B cell (primary cell): ENCODE measurements at regions not wholly inside any gene's neighbourhood (a gene's known extent, or its start where the extent isn't known, plus 50 kb on each side); places are given as distances from the start of the nearest gene placed in this dataset.

ENCODE experiments used
- ATAC-seq: fragments of 200-7000 bp; cut with Tn5 transposase; one replicate; pipeline ENCODE4 v1.10.0; 2021; ENCODE audit warnings: low read depth, mild to moderate bottlenecking, moderate number of reproducible peaks, moderate library complexity
- CTCF ChIA-PET: fragments of 350-600 bp; sonication (Branson Sonifier 250); formaldehyde crosslinking; loops from one replicate; lab custom pipeline; 2021; ENCODE audit warnings: antibody characterized with exemption, inconsistent platforms; lab: Charles Lee
- POLR2A ChIA-PET: fragments of 350-600 bp; sonication (Branson Sonifier 250); formaldehyde crosslinking; loops from one replicate; lab custom pipeline; 2021; ENCODE audit warnings: antibody characterized with exemption; lab: Charles Lee
- DNase-seq: peaks from one replicate; pipeline ENCODE4 v3.0.0; 2013
- H2AFZ ChIP-seq: 2 replicates; pipeline ENCODE4 v1.6.1; 2012; ENCODE audit warnings: mild to moderate bottlenecking, low read depth, low read length; ENCODE audit not compliant: insufficient read depth, poor library complexity, severe bottlenecking
- H3K27ac ChIP-seq, 2 donors: 1 replicate in 1 of 2; 2 replicates in 1 of 2; pipeline ENCODE4 v1.5.1; 2012 to 2013; ENCODE audit warnings: low read length in 2 of 2, mild to moderate bottlenecking in 2 of 2, moderate library complexity in 1 of 2
- H3K27me3 ChIP-seq, 4 experiments: fragments of 200-600 bp in 1 of 4; sonication (generic) in 1 of 4; replicated peaks in 1 of 4; 1 replicate in 2 of 4; 2 replicates in 2 of 4; pipeline versions ENCODE4 v1.6.1 to v1.7.0; 2013 to 2016; ENCODE audit warnings: low read length in 3 of 4, mild to moderate bottlenecking in 2 of 4, mixed read lengths in 1 of 4, moderate library complexity in 1 of 4; ENCODE audit not compliant: insufficient read depth in 4 of 4, control insufficient read depth in 3 of 4; ENCODE audit errors: control extremely low read depth in 1 of 4
- H3K36me3 ChIP-seq, 2 experiments: replicated peaks in 1 of 2; 1 replicate in 1 of 2; 2 replicates in 1 of 2; pipeline versions ENCODE4 v1.6.1 to v1.7.1; 2013; ENCODE audit warnings: low read length in 1 of 2; ENCODE audit not compliant: insufficient read depth in 2 of 2, control insufficient read depth in 1 of 2; ENCODE audit errors: control extremely low read depth in 1 of 2, extremely low read depth in 1 of 2
- H3K4me1 ChIP-seq, 2 donors: fragments of 200-600 bp in 1 of 2; sonication (generic) in 1 of 2; 1 replicate in 1 of 2; 2 replicates in 1 of 2; pipeline versions ENCODE4 v1.5.1 to v1.6.1; 2013 to 2017; ENCODE audit warnings: low read length in 2 of 2; ENCODE audit not compliant: control insufficient read depth in 2 of 2, insufficient read depth in 2 of 2
- H3K4me2 ChIP-seq: replicated peaks from 2 replicates; pipeline ENCODE3; 2012; ENCODE audit warnings: mild to moderate bottlenecking, low read depth, low read length; ENCODE audit not compliant: poor library complexity, severe bottlenecking
- H3K4me3 ChIP-seq, 5 experiments: fragments of 200-600 bp in 1 of 5; sonication (generic) in 1 of 5; 1 replicate in 3 of 5; 2 replicates in 2 of 5; pipeline versions ENCODE4 v1.5.1 to v1.7.0; 2011 to 2016; ENCODE audit warnings: low read length in 4 of 5, mild to moderate bottlenecking in 4 of 5, low read depth in 2 of 5, control low read depth in 1 of 5, moderate library complexity in 1 of 5; ENCODE audit not compliant: insufficient read depth in 1 of 5; ENCODE audit errors: control extremely low read depth in 1 of 5, extremely low read depth in 1 of 5
- H3K79me2 ChIP-seq: fragments of 200-600 bp; sonication (generic); one replicate; pipeline ENCODE4 v1.6.0; 2016; ENCODE audit warnings: low read length; ENCODE audit not compliant: control insufficient read depth, insufficient read depth
- H3K9ac ChIP-seq: fragments of 200-600 bp; sonication (generic); 2 replicates; pipeline ENCODE4 v1.6.1; 2017; ENCODE audit warnings: mild to moderate bottlenecking, low read length, moderate library complexity
- H3K9me3 ChIP-seq, 3 donors: one replicate each; pipeline versions ENCODE4 v1.6.1 to v1.7.1; 2013; ENCODE audit warnings: low read length in 2 of 3; ENCODE audit not compliant: control insufficient read depth in 2 of 3, insufficient read depth in 1 of 3; ENCODE audit errors: control extremely low read depth in 1 of 3
- H4K20me1 ChIP-seq: 2 replicates; pipeline ENCODE4 v1.6.0; 2012; ENCODE audit warnings: mild to moderate bottlenecking, low read length; ENCODE audit not compliant: insufficient read depth, control insufficient read depth, poor library complexity, severe bottlenecking
- H3K27ac Mint-ChIP-seq: one replicate; pipeline ENCODE4 v1.8.0; 2021; ENCODE audit warnings: mixed read lengths
- H3K27me3 Mint-ChIP-seq: one replicate; pipeline ENCODE4 v1.8.0; 2021; ENCODE audit warnings: mixed read lengths
- H3K4me1 Mint-ChIP-seq: one replicate; pipeline ENCODE4 v1.8.0; 2021; ENCODE audit warnings: mixed read lengths
- H3K4me3 Mint-ChIP-seq: one replicate; pipeline ENCODE4 v1.8.0; 2021; ENCODE audit warnings: mixed read lengths
- H3K9me3 Mint-ChIP-seq: one replicate; pipeline ENCODE4 v1.8.0; 2022; ENCODE audit warnings: mixed read lengths; ENCODE audit not compliant: insufficient read depth
- CTCF ChIP-seq: fragments of 200-600 bp; IDR thresholded peaks from one replicate; pipeline ENCODE4 v1.8.0; 2022; ENCODE audit warnings: antibody characterized with exemption, mild to moderate bottlenecking
- EZH2 ChIP-seq: IDR thresholded peaks from 2 replicates; pipeline ENCODE4 v1.6.1; 2012; ENCODE audit warnings: borderline replicate concordance, low read depth, mild to moderate bottlenecking, moderate library complexity, low read length; ENCODE audit not compliant: insufficient read depth, poor library complexity, severe bottlenecking
- WGBS: methylation state at CpG from one replicate; pipeline ENCODE4 v1.1.5; 2013; ENCODE audit warnings: missing lambda C conversion rate; ENCODE audit not compliant: insufficient coverage; 5-methylcytosine and 5-hydroxymethylcytosine counted together
- intact Hi-C: fragments of 100-400 bp; cut with micrococcal nuclease; formaldehyde crosslinking; loops from one replicate; pipeline ENCODE4 v1.10.0; 2022

DNA sequence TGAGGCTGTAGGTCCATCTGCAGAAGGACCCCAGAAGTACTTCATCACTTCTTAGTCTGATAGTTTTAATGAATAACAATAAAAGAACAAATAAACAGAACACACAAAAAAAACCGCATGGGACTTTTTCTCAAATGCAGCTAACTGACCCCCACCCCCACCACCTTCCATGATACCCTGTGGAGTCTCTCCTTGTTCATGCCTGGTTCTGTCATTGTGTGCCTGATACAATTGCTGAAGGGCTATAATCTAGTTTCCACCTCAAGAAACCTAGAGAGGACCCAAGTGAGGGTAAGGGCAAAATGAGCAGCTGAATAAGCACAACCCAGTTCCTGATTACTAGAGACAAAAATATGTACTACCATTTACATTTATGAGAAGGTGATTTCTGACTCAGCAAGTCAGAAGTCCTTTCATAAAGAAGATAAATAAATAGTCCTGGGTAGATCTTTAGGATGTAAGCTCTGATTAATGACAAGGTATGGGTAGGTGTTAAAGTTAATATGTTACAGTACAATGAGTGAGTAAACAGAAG is 155.1 kb downstream of the TMA16 start:
- DNase-seq, result no peak
- no peaks in the 10 kb centered on the region for H4K20me1 ChIP-seq
- Mint-ChIP-seq H3K4me1 (no peaks in the 10 kb centered on the region), H3K27me3 (no peaks in the 10 kb centered on the region), H3K4me3 (no peak overlapping the region), H3K27ac (no peak overlapping the region), H3K9me3 (peaks cover 12% of the 10 kb centered on the region)
- ChIA-PET CTCF (interaction anchor here (2.1 kb wide), 1 partner anchor 14 kb away, joined by 8 read pairs; no protein-coding TSS in a partner anchor), POLR2A (no interaction called here)
- H3K27ac ChIP-seq, result no peak overlapping the region
- no peak overlapping the region for H3K4me2 ChIP-seq
- no peaks in the 10 kb centered on the region for H3K79me2 ChIP-seq
- intact Hi-C loops, result no loop called here
- H3K4me1 ChIP-seq, result no peaks in the 10 kb centered on the region
- no peak for ATAC-seq
- H3K27me3 ChIP-seq, result no peaks in the 10 kb centered on the region
- no CpG with 5 or more reads among the region's 1 CpG for WGBS
- no peak overlapping the region for H3K9ac ChIP-seq
- H3K9me3 ChIP-seq, result peaks cover 7 to 25% (median 9%) of the 10 kb centered on the region in 3 donors
- TF ChIP-seq CTCF, result no peak
- H2AFZ ChIP-seq, result no peak overlapping the region
- H3K4me3 ChIP-seq, result no peak overlapping the region
- no peaks in the 10 kb centered on the region for H3K36me3 ChIP-seq

DNA sequence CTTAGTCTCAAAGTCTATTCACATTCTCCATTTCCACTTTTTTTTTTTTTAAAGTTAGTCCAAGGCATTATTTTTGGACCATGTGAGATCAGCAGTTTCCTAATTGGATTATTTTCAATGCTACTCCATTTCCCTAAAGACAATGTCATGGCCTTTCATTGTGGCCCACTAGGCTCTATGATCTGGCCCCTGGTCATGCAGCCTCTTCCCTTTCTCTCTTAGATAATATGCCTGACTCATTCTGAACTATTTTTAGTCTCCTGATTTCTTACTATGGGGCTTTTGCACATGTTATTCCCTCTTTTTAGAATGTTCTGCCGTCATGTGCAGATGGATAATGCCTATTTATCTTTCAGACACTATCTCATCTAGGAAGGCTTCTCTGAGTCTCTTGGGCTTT is 157.3 kb downstream of the TMA16 start:
- TF ChIP-seq EZH2 (no peak), CTCF (no peak)
- peaks cover 9% of the 10 kb centered on the region for H3K4me1 Mint-ChIP-seq
- Histone ChIP-seq H3K9me3 (peaks cover 0 to 10% (median 3%) of the 10 kb centered on the region in 3 donors), H3K4me2 (no peak overlapping the region), H3K36me3 (no peaks in the 10 kb centered on the region), H3K9ac (no peak overlapping the region), H3K4me3 (no peak overlapping the region), H3K27me3 (no peaks in the 10 kb centered on the region), H3K4me1 (no peaks in the 10 kb centered on the region), H4K20me1 (no peaks in the 10 kb centered on the region), H2AFZ (no peak overlapping the region), H3K27ac (no peak overlapping the region), H3K79me2 (no peaks in the 10 kb centered on the region)
- WGBS, result 100% methylated on average over 1 of the region's 1 CpG
- H3K27me3 Mint-ChIP-seq, result no peaks in the 10 kb centered on the region
- intact Hi-C loops, result loop anchor here (2.0 kb wide), 1 partner anchor 13 kb away; no protein-coding TSS in a partner anchor
- ChIA-PET CTCF (interaction anchor here (1.3 kb wide), 1 partner anchor 96 kb away, joined by 3 read pairs; no protein-coding TSS in a partner anchor), POLR2A (no interaction called here)
- no peak overlapping the region for H3K27ac Mint-ChIP-seq
- ATAC-seq (no peak), DNase-seq (no peak)
- H3K4me3 Mint-ChIP-seq, result no peak overlapping the region
- H3K9me3 Mint-ChIP-seq, result peaks cover 8% of the 10 kb centered on the region
